ENCODE measurements at regions not wholly inside any gene's neighbourhood (a gene's known extent, or its start where the extent isn't known, plus 50 kb on each side); places are given as distances from the start of the nearest gene placed in this dataset.
A peak's percentile ranks its signal among the peaks of the same experiment; 100 is the strongest.

DNA sequence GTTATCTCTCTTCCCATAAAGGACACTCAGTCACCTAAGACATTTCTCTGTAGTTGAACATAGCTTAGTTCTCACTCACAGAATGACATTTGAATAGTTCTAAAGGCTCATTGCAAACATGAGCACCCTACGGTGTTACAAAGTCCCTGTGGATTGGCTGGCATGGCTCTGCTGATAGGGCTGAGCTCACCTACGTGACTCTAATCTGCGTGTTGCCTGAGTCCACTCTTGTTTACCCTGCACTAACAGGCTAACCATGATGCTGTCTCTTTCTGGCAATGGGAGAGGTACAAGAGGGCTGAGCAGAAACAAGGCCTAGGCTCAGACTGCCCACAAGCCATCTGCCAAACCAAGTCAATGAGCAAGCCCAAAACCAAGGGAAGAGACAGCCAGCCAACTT, 103.6 kb downstream of the PALM2AKAP2 start:
- TF ChIP-seq EZH2 (IDR thresholded peaks at IDR 0.05; ENCODE audit: borderline replicate concordance, low read depth, low read length, severe bottlenecking): no peak
- TF ChIP-seq, protein P1, sequence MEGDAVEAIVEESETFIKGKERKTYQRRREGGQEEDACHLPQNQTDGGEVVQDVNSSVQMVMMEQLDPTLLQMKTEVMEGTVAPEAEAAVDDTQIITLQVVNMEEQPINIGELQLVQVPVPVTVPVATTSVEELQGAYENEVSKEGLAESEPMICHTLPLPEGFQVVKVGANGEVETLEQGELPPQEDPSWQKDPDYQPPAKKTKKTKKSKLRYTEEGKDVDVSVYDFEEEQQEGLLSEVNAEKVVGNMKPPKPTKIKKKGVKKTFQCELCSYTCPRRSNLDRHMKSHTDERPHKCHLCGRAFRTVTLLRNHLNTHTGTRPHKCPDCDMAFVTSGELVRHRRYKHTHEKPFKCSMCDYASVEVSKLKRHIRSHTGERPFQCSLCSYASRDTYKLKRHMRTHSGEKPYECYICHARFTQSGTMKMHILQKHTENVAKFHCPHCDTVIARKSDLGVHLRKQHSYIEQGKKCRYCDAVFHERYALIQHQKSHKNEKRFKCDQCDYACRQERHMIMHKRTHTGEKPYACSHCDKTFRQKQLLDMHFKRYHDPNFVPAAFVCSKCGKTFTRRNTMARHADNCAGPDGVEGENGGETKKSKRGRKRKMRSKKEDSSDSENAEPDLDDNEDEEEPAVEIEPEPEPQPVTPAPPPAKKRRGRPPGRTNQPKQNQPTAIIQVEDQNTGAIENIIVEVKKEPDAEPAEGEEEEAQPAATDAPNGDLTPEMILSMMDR (IDR thresholded peaks at IDR 0.05; ENCODE audit: borderline replicate concordance, extremely low read depth, low read length, poor library complexity, severe bottlenecking): no peak
- peaks cover 23% of the 10 kb centered on the region for H3K4me1 ChIP-seq (ENCODE audit: insufficient read depth, low read length)
- H3K4me2 ChIP-seq (ENCODE audit: insufficient read depth, low read length): no peak overlapping the region
- no peak for DNase-seq
- no peaks in the 10 kb centered on the region for H4K20me1 ChIP-seq (ENCODE audit: insufficient read depth, low read length)
- no peak overlapping the region for H3K9ac ChIP-seq (ENCODE audit: low read depth, low read length)
- no peak for ATAC-seq (ENCODE audit: insufficient read depth, low read depth)
- no peaks in the 10 kb centered on the region for H3K36me3 ChIP-seq (ENCODE audit: insufficient read depth, low read length)
- no peak overlapping the region for H2AFZ ChIP-seq (ENCODE audit: low read depth, low read length)
- H3K9me3 ChIP-seq (ENCODE audit: insufficient read depth, low read length, severe bottlenecking): no peaks in the 10 kb centered on the region
- no peaks in the 10 kb centered on the region for H3K79me2 ChIP-seq (ENCODE audit: insufficient read depth, low read length)
- H3K27me3 ChIP-seq (ENCODE audit: insufficient read depth, low read length, poor library complexity): no peaks in the 10 kb centered on the region
- no peak overlapping the region for H3K4me3 ChIP-seq (ENCODE audit: low read depth in 1 of 2, low read length in 2 of 2)
- H3K27ac ChIP-seq (ENCODE audit: low read length): no peak overlapping the region

DNA sequence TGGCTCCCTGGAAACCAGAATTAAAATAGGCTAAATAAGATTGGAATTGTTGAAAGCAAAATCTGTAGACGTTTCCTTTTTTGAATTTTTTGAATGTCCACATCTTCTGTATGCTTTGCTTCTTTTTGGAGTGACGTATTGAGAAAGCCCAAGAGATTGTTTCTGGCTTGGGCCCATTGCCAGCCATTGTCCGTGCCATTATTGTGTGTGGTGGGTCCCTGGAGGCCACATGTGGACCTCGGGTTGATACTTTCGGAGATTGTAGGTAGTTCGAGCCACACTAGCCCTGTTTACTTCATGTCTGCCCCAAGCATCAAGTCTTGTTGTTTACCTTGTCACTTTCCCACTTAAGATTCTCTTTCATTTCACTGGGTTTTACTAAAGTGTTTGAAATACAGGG, 106.0 kb downstream of the PALM2AKAP2 start:
- H3K9me3 ChIP-seq (ENCODE audit: insufficient read depth, low read length, severe bottlenecking): no peaks in the 10 kb centered on the region
- DNase-seq (no peak), ATAC-seq (ENCODE audit: insufficient read depth, low read depth) (no peak)
- H3K4me1 ChIP-seq (ENCODE audit: insufficient read depth, low read length): peaks cover 23% of the 10 kb centered on the region
- H3K4me3 ChIP-seq (ENCODE audit: low read depth in 1 of 2, low read length in 2 of 2): no peak overlapping the region
- no peaks in the 10 kb centered on the region for H4K20me1 ChIP-seq (ENCODE audit: insufficient read depth, low read length)
- H2AFZ ChIP-seq (ENCODE audit: low read depth, low read length): no peak overlapping the region
- TF ChIP-seq, protein P1 (IDR thresholded peaks at IDR 0.05; ENCODE audit: borderline replicate concordance, extremely low read depth, low read length, poor library complexity, severe bottlenecking): no peak
- TF ChIP-seq EZH2 (IDR thresholded peaks at IDR 0.05; ENCODE audit: borderline replicate concordance, low read depth, low read length, severe bottlenecking): no peak
- no peaks in the 10 kb centered on the region for H3K79me2 ChIP-seq (ENCODE audit: insufficient read depth, low read length)
- H3K4me2 ChIP-seq (ENCODE audit: insufficient read depth, low read length): no peak overlapping the region
- no peaks in the 10 kb centered on the region for H3K36me3 ChIP-seq (ENCODE audit: insufficient read depth, low read length)
- no peak overlapping the region for H3K27ac ChIP-seq (ENCODE audit: low read length)
- H3K9ac ChIP-seq (ENCODE audit: low read depth, low read length): no peak overlapping the region
- no peaks in the 10 kb centered on the region for H3K27me3 ChIP-seq (ENCODE audit: insufficient read depth, low read length, poor library complexity)

- H3K79me2 ChIP-seq (ENCODE audit: insufficient read depth, low read length): no peaks in the 10 kb centered on the region
- DNase-seq (peak; percentile 20), ATAC-seq (ENCODE audit: insufficient read depth, low read depth) (peak; percentile 79)
- TF ChIP-seq, protein P1 (IDR thresholded peaks at IDR 0.05; ENCODE audit: borderline replicate concordance, extremely low read depth, low read length, poor library complexity, severe bottlenecking): no peak
- no peak for TF ChIP-seq EZH2 (IDR thresholded peaks at IDR 0.05; ENCODE audit: borderline replicate concordance, low read depth, low read length, severe bottlenecking)
- H3K27ac ChIP-seq (ENCODE audit: low read length): peak overlapping the region; percentile 41; the same call in 1 of the 2 replicates
- no peak overlapping the region for H3K4me2 ChIP-seq (ENCODE audit: insufficient read depth, low read length)
- H3K4me3 ChIP-seq (ENCODE audit: low read depth in 1 of 2, low read length in 2 of 2): no peak overlapping the region
- no peaks in the 10 kb centered on the region for H3K36me3 ChIP-seq (ENCODE audit: insufficient read depth, low read length)
- no peaks in the 10 kb centered on the region for H3K9me3 ChIP-seq (ENCODE audit: insufficient read depth, low read length, severe bottlenecking)
- no peaks in the 10 kb centered on the region for H4K20me1 ChIP-seq (ENCODE audit: insufficient read depth, low read length)
- H3K27me3 ChIP-seq (ENCODE audit: insufficient read depth, low read length, poor library complexity): no peaks in the 10 kb centered on the region
- H3K9ac ChIP-seq (ENCODE audit: low read depth, low read length): no peak overlapping the region
- H3K4me1 ChIP-seq (ENCODE audit: insufficient read depth, low read length): peaks cover 23% of the 10 kb centered on the region
- H2AFZ ChIP-seq (ENCODE audit: low read depth, low read length): no peak overlapping the region
These were observed 106.6 kb downstream of the PALM2AKAP2 start for GRCh38 chr9:109886617-109887016.

- H3K4me1 ChIP-seq (ENCODE audit: insufficient read depth, low read length): peaks cover 23% of the 10 kb centered on the region
- no peak overlapping the region for H3K4me3 ChIP-seq (ENCODE audit: low read depth in 1 of 2, low read length in 2 of 2)
- peak; percentile 41 for ATAC-seq (ENCODE audit: insufficient read depth, low read depth)
- TF ChIP-seq, protein P1 (IDR thresholded peaks at IDR 0.05; ENCODE audit: borderline replicate concordance, extremely low read depth, low read length, poor library complexity, severe bottlenecking): no peak
- TF ChIP-seq EZH2 (IDR thresholded peaks at IDR 0.05; ENCODE audit: borderline replicate concordance, low read depth, low read length, severe bottlenecking): no peak
- no peak overlapping the region for H3K9ac ChIP-seq (ENCODE audit: low read depth, low read length)
- H3K27ac ChIP-seq (ENCODE audit: low read length): peak overlapping the region; percentile 27; the same call in 1 of the 2 replicates
- no peaks in the 10 kb centered on the region for H3K27me3 ChIP-seq (ENCODE audit: insufficient read depth, low read length, poor library complexity)
- no peaks in the 10 kb centered on the region for H3K36me3 ChIP-seq (ENCODE audit: insufficient read depth, low read length)
- H3K79me2 ChIP-seq (ENCODE audit: insufficient read depth, low read length): no peaks in the 10 kb centered on the region
- no peaks in the 10 kb centered on the region for H4K20me1 ChIP-seq (ENCODE audit: insufficient read depth, low read length)
- DNase-seq: no peak
- no peaks in the 10 kb centered on the region for H3K9me3 ChIP-seq (ENCODE audit: insufficient read depth, low read length, severe bottlenecking)
- H2AFZ ChIP-seq (ENCODE audit: low read depth, low read length): no peak overlapping the region
- no peak overlapping the region for H3K4me2 ChIP-seq (ENCODE audit: insufficient read depth, low read length)
These were observed 107.1 kb downstream of the PALM2AKAP2 start for GRCh38 chr9:109887079-109887478.

All from DND-41 (cell line).